HepG2 (cell line): ENCODE measurements at regions not wholly inside any gene's neighbourhood (a gene's known extent, or its start where the extent isn't known, plus 50 kb on each side); places are given as distances from the start of the nearest gene placed in this dataset.

Experiments used
- ATAC-seq: fragments of 200-7000 bp; cut with Tn5 transposase; 3 replicates; pipeline ENCODE4 v1.9.1; 2020; ENCODE audit warnings: mild to moderate bottlenecking, moderate library complexity
- BruUV-seq: library from RNA; stranded (reverse); fragments of 400-500 nt; replicated peaks from 2 replicates; lab custom pipeline; 2021; lab: Mats Ljungman, UMichigan
- CTCF ChIA-PET: fragments of 300-600 bp; formaldehyde crosslinking; extraction: SDS; loops from one replicate; lab custom pipeline; 2021; ENCODE audit warnings: low total read pairs, inconsistent platforms, low intra/inter-chr PET ratio; lab: Yijun Ruan, JAX
- POLR2A ChIA-PET: fragments of 350-600 bp; sonication (Branson Sonifier 250); formaldehyde crosslinking; loops from one replicate; lab custom pipeline; 2020; ENCODE audit warnings: antibody characterized with exemption, inconsistent platforms; lab: Yijun Ruan, JAX
- DNase-seq: peaks from one replicate; pipeline ENCODE4 v3.0.0-alpha.2; 2015; ENCODE audit warnings: low spot score
- FAIRE-seq: peaks from 3 replicates; lab custom pipeline; 2011; peaks lifted over from hg19 to GRCh38; lab: Jason Lieb, UNC
- H2AFZ ChIP-seq: one replicate; pipeline ENCODE4 v1.6.1; 2011; ENCODE audit warnings: low read length, inconsistent platforms
- H3K27ac ChIP-seq: fragments of 300-600 bp; 3 replicates; pipeline ENCODE4 v1.8.0; 2011; ENCODE audit warnings: mixed run types, mild to moderate bottlenecking, mixed read lengths, low read length, inconsistent platforms; ENCODE audit not compliant: insufficient read depth; ENCODE audit errors: extremely low read length
- H3K27me3 ChIP-seq, 2 experiments: fragments of 200-600 bp in 1 of 2; 2 replicates in 1 of 2; 3 replicates in 1 of 2; pipeline versions ENCODE4 v1.6.0 to v1.8.0; 2011; ENCODE audit warnings: low read length in 2 of 2, mild to moderate bottlenecking in 2 of 2, moderate library complexity in 2 of 2, inconsistent platforms in 1 of 2; ENCODE audit not compliant: insufficient read depth in 2 of 2, control insufficient read depth in 1 of 2
- H3K36me3 ChIP-seq, 2 experiments: fragments of 200-600 bp in 1 of 2; replicated peaks in 1 of 2; 2 replicates in 1 of 2; 3 replicates in 1 of 2; pipeline versions ENCODE4 v1.5.1 to v1.8.0; 2011; ENCODE audit warnings: low read length in 2 of 2, inconsistent platforms in 1 of 2; ENCODE audit not compliant: insufficient read depth in 2 of 2, control insufficient read depth in 1 of 2
- H3K4me1 ChIP-seq: 2 replicates; pipeline ENCODE4 v1.5.1; 2012; ENCODE audit warnings: low read length, inconsistent platforms; ENCODE audit not compliant: insufficient read depth
- H3K4me2 ChIP-seq: 2 replicates; pipeline ENCODE4 v1.6.0; 2011; ENCODE audit warnings: low read depth, low read length, inconsistent platforms
- H3K4me3 ChIP-seq, 3 experiments: fragments of 200-600 bp in 1 of 3; sonication (generic), shearing (Covaris generic) in 1 of 3; replicated peaks in 1 of 3; 2 replicates each; pipeline ENCODE4 v1.5.1; 2011 to 2016; ENCODE audit warnings: low read length in 3 of 3, inconsistent platforms in 2 of 3, low read depth in 2 of 3, mild to moderate bottlenecking in 2 of 3, control low read depth in 1 of 3, mixed read lengths in 1 of 3; ENCODE audit not compliant: insufficient read depth in 1 of 3
- H3K79me2 ChIP-seq: one replicate; pipeline ENCODE4 v1.6.1; 2011; ENCODE audit warnings: low read length, inconsistent platforms; ENCODE audit not compliant: insufficient read depth
- H3K9ac ChIP-seq: 2 replicates; pipeline ENCODE4 v1.6.0; 2011; ENCODE audit warnings: mild to moderate bottlenecking, low read depth, low read length, inconsistent platforms; ENCODE audit not compliant: insufficient read depth
- H3K9me3 ChIP-seq: 2 replicates; pipeline ENCODE4 v1.5.1; 2012; ENCODE audit warnings: mild to moderate bottlenecking, low read length
- H4K20me1 ChIP-seq: 2 replicates; pipeline ENCODE4 v1.6.0; 2011; ENCODE audit warnings: inconsistent platforms, mild to moderate bottlenecking, low read length, moderate library complexity; ENCODE audit not compliant: insufficient read depth
- AGO2 ChIP-seq: fragments of 200-400 bp; formaldehyde crosslinking; optimal IDR thresholded peaks from 2 replicates; pipeline ENCODE3; 2017; ENCODE audit warnings: mild to moderate bottlenecking, low read depth, low read length, moderate library complexity
- FOXP4 ChIP-seq: sonication (generic); formaldehyde crosslinking; IDR thresholded peaks from 2 replicates; pipeline ENCODE4 v1.4.0; 2020; ENCODE audit warnings: missing genetic modification reagents
- GABPA ChIP-seq, 2 experiments: IDR thresholded peaks; 2 replicates each; pipeline ENCODE4 v1.6.1; 2011 to 2016; ENCODE audit warnings: low read depth in 2 of 2, low read length in 1 of 2, missing biosample characterization in 1 of 2, missing genetic modification characterization in 1 of 2
- ISX ChIP-seq: sonication (generic); formaldehyde crosslinking; conservative IDR thresholded peaks from 2 replicates; pipeline ENCODE4 v1.5.0; 2020; ENCODE audit warnings: missing genetic modification reagents
- MAFK ChIP-seq, 2 experiments: IDR thresholded peaks in 1 of 2; conservative IDR thresholded peaks in 1 of 2; 2 replicates each; pipeline ENCODE4 v1.6.1; 2011; ENCODE audit warnings: improper control_type of control experiment in 2 of 2, low read length in 2 of 2
- NCOA5 ChIP-seq: sonication (generic); formaldehyde crosslinking; IDR thresholded peaks from 2 replicates; pipeline ENCODE4 v1.4.0; 2020; ENCODE audit warnings: missing genetic modification reagents
- ONECUT2 ChIP-seq: sonication (generic); formaldehyde crosslinking; IDR thresholded peaks from 2 replicates; pipeline ENCODE4 v1.4.0; 2020; ENCODE audit warnings: missing genetic modification reagents
- POLR2G ChIP-seq: fragments of 200-400 bp; formaldehyde crosslinking; IDR thresholded peaks from 2 replicates; pipeline ENCODE4 v1.6.1; 2018; ENCODE audit warnings: mild to moderate bottlenecking, low read depth, low read length, moderate library complexity
- PPARG ChIP-seq: conservative IDR thresholded peaks from 2 replicates; pipeline ENCODE4 v1.6.1; 2016; ENCODE audit warnings: missing biosample characterization, missing genetic modification reagents
- PTBP1 ChIP-seq: fragments of 200-400 bp; formaldehyde crosslinking; IDR thresholded peaks from 2 replicates; pipeline ENCODE4 v1.6.1; 2018; ENCODE audit warnings: low read length, low read depth; ENCODE audit not compliant: poor library complexity, severe bottlenecking
- ZBTB3 ChIP-seq: sonication (generic); formaldehyde crosslinking; IDR thresholded peaks from 2 replicates; pipeline ENCODE4 v1.4.0; 2020; ENCODE audit warnings: low read depth, mild to moderate bottlenecking, moderate library complexity, missing genetic modification reagents, borderline replicate concordance
- ZNF12 ChIP-seq: sonication (generic); formaldehyde crosslinking; IDR thresholded peaks from 2 replicates; pipeline ENCODE4 v1.5.0; 2020; ENCODE audit warnings: missing genetic modification reagents
- ZNF468 ChIP-seq: sonication (generic); formaldehyde crosslinking; IDR thresholded peaks from 2 replicates; pipeline ENCODE4 v1.8.0; 2022; ENCODE audit warnings: mild to moderate bottlenecking, moderate library complexity, missing genetic modification reagents
- WGBS: methylation state at CpG from one replicate; pipeline ENCODE4 v1.1.6; 2017; ENCODE audit warnings: low lambda C conversion rate; 5-methylcytosine and 5-hydroxymethylcytosine counted together
- in situ Hi-C: cut with HindIII; loops from 2 replicates; pipeline ENCODE4 v1.10.0; 2017; ENCODE audit warnings: low pct_unique_long_range_greater_than_20kb; ENCODE audit not compliant: extremely low pct_ligation_motif_present
- intact Hi-C: fragments of 100-400 bp; cut with micrococcal nuclease; formaldehyde crosslinking; loops from one replicate; pipeline ENCODE4 v1.10.0; 2022; ENCODE audit not compliant: unreplicated experiment

GRCh38 chr5:2634399-2635176 lies 116.9 kb downstream of the IRX2 start:
- H3K27ac ChIP-seq = no peak overlapping the region
- TF ChIP-seq NCOA5 (CRISPR knock-in tag) = no peak
- no peak for TF ChIP-seq PPARG (CRISPR knock-in tag)
- no peak for TF ChIP-seq PTBP1
- no peak for TF ChIP-seq ZNF12 (CRISPR knock-in tag)
- no peak for TF ChIP-seq AGO2
- no peak for TF ChIP-seq GABPA (IDR thresholded peaks at IDR 0.05; ENCODE audit: low read depth, low read length)
- TF ChIP-seq GABPA (CRISPR knock-in tag; IDR thresholded peaks at IDR 0.05; ENCODE audit: low read depth) = no peak
- TF ChIP-seq FOXP4 (CRISPR knock-in tag) = no peak
- no peak for TF ChIP-seq MAFK (conservative IDR thresholded peaks at IDR 0.05 in 1 of 2, IDR thresholded peaks at IDR 0.05 in 1 of 2; ENCODE audit: low read length in 2 of 2)
- TF ChIP-seq ONECUT2 (CRISPR knock-in tag) = no peak
- no peak for TF ChIP-seq POLR2G
- TF ChIP-seq ZNF468 (CRISPR knock-in tag) = no peak
- no peak for TF ChIP-seq ISX (CRISPR knock-in tag)
- TF ChIP-seq ZBTB3 (CRISPR knock-in tag) = no peak
- intact Hi-C loops (no loop called here), in situ Hi-C loops (no loop called here)
- H4K20me1 ChIP-seq = no peaks in the 10 kb centered on the region
- H3K9me3 ChIP-seq = no peaks in the 10 kb centered on the region
- no peak overlapping the region for H3K4me2 ChIP-seq
- peaks cover 2 to 40% of the 10 kb centered on the region in 2 experiments; a peak in 4 of 5 replicates for H3K27me3 ChIP-seq
- 0% methylated on average over 5 of the region's 11 CpGs for WGBS
- H3K4me1 ChIP-seq = no peaks in the 10 kb centered on the region
- no peak overlapping the region for H3K4me3 ChIP-seq
- BruUV-seq = no TSS peak
- ATAC-seq (no peak), FAIRE-seq (no peak), DNase-seq (no peak)
- H3K36me3 ChIP-seq = no peaks in the 10 kb centered on the region
- no peak overlapping the region for H3K9ac ChIP-seq
- no peaks in the 10 kb centered on the region for H3K79me2 ChIP-seq
- CTCF ChIA-PET = no interaction called here
- POLR2A ChIA-PET = no interaction called here
- H2AFZ ChIP-seq = no peak overlapping the region
